WTC11 (cell line): ENCODE measurements at regions not wholly inside any gene's neighbourhood (a gene's known extent, or its start where the extent isn't known, plus 50 kb on each side); places are given as distances from the start of the nearest gene placed in this dataset.

Source experiments
- ATAC-seq: fragments of 200-7000 bp; cut with Tn5 transposase; 2 replicates; pipeline ENCODE4 v1.10.0; 2021; ENCODE audit warnings: mild to moderate bottlenecking, moderate library complexity
- CTCF ChIA-PET: fragments of 300-600 bp; sonication (Branson Sonifier 250); formaldehyde crosslinking; loops from one replicate; lab custom pipeline; 2021; ENCODE audit warnings: antibody characterized with exemption; lab: Charles Lee
- POLR2A ChIA-PET: fragments of 350-600 bp; sonication (Branson Sonifier 250); formaldehyde crosslinking; loops from one replicate; lab custom pipeline; 2021; ENCODE audit warnings: antibody characterized with exemption; lab: Charles Lee
- DNase-seq: peaks from one replicate; pipeline ENCODE4 v3.0.0; 2021; ENCODE audit warnings: low spot score
- H3K27ac Mint-ChIP-seq: 2 replicates; pipeline ENCODE4 v1.8.0; 2021; ENCODE audit warnings: mixed read lengths
- H3K27me3 Mint-ChIP-seq: 2 replicates; pipeline ENCODE4 v1.8.0; 2021; ENCODE audit warnings: low read depth, mild to moderate bottlenecking, moderate library complexity, mixed read lengths
- H3K36me3 Mint-ChIP-seq: 2 replicates; pipeline ENCODE4 v1.8.0; 2021; ENCODE audit warnings: mixed read lengths
- H3K4me1 Mint-ChIP-seq: 2 replicates; pipeline ENCODE4 v1.8.0; 2022; ENCODE audit warnings: mixed read lengths
- H3K4me3 Mint-ChIP-seq: 2 replicates; pipeline ENCODE4 v1.8.0; 2021; ENCODE audit warnings: mild to moderate bottlenecking, moderate library complexity, mixed read lengths
- H3K9me3 Mint-ChIP-seq: 2 replicates; pipeline ENCODE4 v1.8.0; 2021; ENCODE audit warnings: mixed read lengths
- CBFB ChIP-seq: sonication (generic); formaldehyde crosslinking; IDR thresholded peaks from 2 replicates; pipeline ENCODE4 v1.8.1; 2022; ENCODE audit warnings: mild to moderate bottlenecking, low read depth, missing genetic modification reagents
- NFATC4 ChIP-seq: fragments of 250-450 bp; sonication (Bioruptor Pico); IDR thresholded peaks from 2 replicates; pipeline ENCODE4 v1.9.0; 2021; ENCODE audit warnings: mild to moderate bottlenecking
- NR2C2 ChIP-seq: sonication (generic); formaldehyde crosslinking; IDR thresholded peaks from 2 replicates; pipeline ENCODE4 v1.8.0; 2022; ENCODE audit warnings: mild to moderate bottlenecking, missing genetic modification reagents
- TF ChIP-seq, protein P1 (sequence below): sonication (generic); formaldehyde crosslinking; IDR thresholded peaks from 2 replicates; pipeline ENCODE4 v1.8.0; 2022; ENCODE audit warnings: mild to moderate bottlenecking, missing genetic modification reagents
- TF ChIP-seq, protein P2 (sequence below): sonication (generic); formaldehyde crosslinking; IDR thresholded peaks from 2 replicates; pipeline ENCODE4 v1.8.0; 2023; ENCODE audit warnings: missing genetic modification reagents

DNA sequence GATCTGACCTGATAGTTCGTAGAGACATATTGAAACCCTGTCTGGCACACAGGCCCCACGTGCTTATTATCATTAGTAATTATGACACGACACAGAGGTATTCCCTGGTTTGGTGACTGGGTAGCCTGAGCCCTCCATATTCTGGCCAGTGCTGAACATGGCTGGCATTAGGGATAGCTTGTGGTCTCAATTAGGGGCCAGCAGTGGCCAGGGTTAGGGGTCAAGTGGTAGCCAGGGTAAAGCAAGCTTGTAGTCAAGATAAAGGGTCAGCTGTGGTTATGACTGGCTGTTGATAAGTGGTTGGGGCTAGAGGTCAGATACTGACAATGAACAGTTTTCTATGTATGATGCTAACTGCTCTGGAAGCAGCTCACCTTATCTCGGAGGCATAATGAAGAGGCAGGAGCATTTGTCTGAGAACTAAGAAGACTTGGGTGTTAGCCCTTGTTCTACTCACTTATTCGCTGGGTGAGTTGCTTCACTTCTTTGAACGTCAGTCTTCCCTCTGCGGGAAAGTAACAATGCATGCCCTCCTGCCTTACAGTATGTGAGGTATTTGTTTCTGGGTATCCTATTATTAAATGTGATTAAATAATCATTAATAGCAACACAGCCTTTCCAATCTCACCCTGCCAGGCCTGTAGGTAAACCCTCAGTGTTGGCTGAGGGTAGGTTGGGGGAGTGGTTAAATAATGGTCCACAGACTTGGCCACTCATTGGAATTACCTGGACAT lies 66.7 kb downstream of the VEGFA start:
- H3K4me3 Mint-ChIP-seq: no peak overlapping the region
- no peaks in the 10 kb centered on the region for H3K36me3 Mint-ChIP-seq
- H3K4me1 Mint-ChIP-seq: peaks cover 10% of the 10 kb centered on the region
- no peak overlapping the region for H3K27ac Mint-ChIP-seq
- ATAC-seq (no peak), DNase-seq (no peak)
- CTCF ChIA-PET: interaction anchor here (1.8 kb wide), 1 partner anchor 226 kb away, joined by 5 read pairs; no protein-coding TSS in a partner anchor
- no peak for TF ChIP-seq CBFB
- TF ChIP-seq, protein P1, sequence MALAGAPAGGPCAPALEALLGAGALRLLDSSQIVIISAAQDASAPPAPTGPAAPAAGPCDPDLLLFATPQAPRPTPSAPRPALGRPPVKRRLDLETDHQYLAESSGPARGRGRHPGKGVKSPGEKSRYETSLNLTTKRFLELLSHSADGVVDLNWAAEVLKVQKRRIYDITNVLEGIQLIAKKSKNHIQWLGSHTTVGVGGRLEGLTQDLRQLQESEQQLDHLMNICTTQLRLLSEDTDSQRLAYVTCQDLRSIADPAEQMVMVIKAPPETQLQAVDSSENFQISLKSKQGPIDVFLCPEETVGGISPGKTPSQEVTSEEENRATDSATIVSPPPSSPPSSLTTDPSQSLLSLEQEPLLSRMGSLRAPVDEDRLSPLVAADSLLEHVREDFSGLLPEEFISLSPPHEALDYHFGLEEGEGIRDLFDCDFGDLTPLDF (CRISPR knock-in tag): no peak
- TF ChIP-seq, protein P2, sequence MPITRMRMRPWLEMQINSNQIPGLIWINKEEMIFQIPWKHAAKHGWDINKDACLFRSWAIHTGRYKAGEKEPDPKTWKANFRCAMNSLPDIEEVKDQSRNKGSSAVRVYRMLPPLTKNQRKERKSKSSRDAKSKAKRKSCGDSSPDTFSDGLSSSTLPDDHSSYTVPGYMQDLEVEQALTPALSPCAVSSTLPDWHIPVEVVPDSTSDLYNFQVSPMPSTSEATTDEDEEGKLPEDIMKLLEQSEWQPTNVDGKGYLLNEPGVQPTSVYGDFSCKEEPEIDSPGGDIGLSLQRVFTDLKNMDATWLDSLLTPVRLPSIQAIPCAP (CRISPR knock-in tag): no peak
- TF ChIP-seq NR2C2 (CRISPR knock-in tag): no peak
- no peak for TF ChIP-seq NFATC4 (CRISPR knock-in tag)
- H3K27me3 Mint-ChIP-seq: no peaks in the 10 kb centered on the region
- H3K9me3 Mint-ChIP-seq: no peaks in the 10 kb centered on the region
- POLR2A ChIA-PET: no interaction called here
